Hematopoietic multipotent progenitor cell treated with erythropoietin and hydrocortisone succinate and interleukin-3 and kit ligand, for 17 days (in vitro differentiated cells): ENCODE measurements at regions not wholly inside any gene's neighbourhood (a gene's known extent, or its start where the extent isn't known, plus 50 kb on each side); places are given as distances from the start of the nearest gene placed in this dataset.
"Not testable (repeated sequence)": the region's sequence is repeated elsewhere in the genome, so short reads cannot be mapped to it uniquely, and the experiment has no call there.

Experiments used
- DNase-seq: peaks from one replicate; pipeline ENCODE4 v3.0.0-alpha.2; 2015; ENCODE audit warnings: low spot score

DNA sequence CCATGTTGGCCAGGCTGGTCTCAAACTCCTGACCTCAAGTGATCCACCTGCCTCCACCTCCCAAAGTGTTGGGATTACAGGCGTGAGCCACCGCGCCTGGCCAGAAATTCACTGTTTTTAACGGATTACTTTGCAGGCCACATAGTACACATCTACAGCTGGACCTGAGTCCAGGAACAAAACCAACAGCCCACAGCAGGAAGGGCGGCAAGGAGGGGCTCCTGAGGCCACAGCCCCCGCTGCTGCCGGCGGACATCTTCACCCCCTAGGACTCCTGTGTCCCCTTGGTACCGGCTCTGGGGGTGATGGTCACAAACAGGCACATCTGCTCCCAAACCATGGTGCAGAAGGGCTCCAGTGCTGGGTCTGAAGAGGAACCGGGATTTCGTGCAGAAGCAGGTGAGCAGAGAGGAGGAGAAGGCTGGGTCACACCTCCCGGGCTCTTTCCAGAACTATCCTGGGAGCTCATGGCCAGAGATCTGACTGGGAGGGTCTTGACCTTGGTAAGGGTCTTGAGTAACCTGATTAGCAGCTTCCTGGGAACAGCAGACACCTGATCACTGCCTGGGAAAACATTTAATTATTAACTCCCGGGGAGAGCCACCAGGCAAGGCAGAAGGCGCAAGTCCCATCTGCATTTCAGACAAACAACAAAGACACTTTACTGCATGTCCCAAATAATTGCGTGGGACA, 99.9 kb downstream of the SHANK2 start:
- not testable (repeated sequence) for DNase-seq

DNA sequence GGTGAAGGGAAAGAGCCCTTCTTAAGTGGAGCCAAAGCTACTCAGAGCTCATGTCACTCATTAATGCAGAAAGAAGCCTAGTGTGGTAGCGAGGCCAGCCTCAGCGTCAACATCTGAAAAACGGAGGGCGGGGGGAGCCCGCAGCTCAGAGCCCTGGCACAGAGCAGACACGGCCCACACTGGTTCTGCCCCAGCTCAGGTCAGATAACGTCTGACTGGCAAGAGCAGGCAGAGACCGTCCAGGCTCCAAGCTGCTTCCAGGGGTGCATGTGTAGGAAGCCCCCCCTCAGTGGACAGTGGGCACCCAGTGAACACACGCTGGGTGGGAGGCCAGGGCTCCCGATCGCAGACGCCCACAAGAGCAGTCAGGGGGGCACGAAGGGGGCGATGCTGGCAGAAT, 100.8 kb downstream of the SHANK2 start:
- no peak for DNase-seq

DNA sequence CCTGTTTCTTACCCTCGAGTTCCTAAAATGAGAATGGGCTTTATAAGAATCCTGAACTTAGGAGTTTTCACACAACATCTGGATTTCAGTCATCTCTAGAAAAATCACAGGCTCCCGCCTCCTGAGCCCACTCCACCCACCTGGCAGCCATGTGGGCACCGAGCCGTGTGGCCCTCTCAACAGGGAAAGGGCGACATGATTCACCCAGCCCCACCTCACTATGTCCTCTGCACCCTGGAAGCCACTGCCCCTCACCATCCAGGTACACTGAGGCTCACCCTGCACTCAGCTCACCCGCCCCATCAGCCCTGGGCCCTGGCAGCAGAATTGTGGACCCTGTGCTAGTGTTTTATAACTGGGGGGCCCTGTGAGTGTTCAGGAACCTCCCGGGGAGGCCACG, 101.5 kb downstream of the SHANK2 start:
- no peak for DNase-seq

DNA sequence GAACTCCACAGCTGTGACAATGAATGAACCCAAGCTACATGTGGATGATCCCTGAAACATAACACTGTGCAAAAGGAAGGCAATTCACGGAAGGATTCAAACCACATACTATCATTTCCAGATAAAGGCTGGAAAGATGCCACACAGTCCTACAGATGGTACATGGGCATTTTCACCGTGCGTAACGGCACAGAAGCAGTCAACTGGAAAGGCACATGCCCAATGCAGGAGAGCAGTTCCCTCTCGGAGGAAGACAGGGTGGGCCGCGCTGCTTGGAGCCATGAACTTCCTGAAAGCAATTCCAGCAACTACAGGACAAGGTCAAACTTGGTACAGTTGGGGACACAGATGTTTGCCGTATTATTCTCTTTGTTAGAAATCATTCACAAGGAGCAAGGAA, 103.7 kb downstream of the SHANK2 start:
- no peak for DNase-seq

DNA sequence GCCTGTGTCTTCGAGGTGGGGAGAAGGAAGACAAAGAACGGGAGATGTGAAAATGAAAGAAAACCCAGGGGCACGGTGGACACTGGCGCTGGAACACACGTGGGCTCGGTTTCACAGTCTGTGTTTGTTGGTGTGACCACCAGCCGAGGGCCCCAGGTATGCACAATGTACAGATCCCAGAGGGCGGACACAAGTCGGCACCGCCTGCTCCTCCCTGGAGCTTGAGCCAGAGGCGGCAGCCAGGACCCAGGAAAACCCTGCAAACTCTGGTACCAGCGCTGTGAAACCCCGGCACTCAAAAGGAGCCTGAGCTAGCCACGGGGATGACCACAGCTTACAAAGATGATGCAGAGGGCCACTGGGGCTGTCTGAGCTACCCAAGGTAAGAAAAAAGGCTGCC, 105.0 kb downstream of the SHANK2 start:
- no peak for DNase-seq

DNA sequence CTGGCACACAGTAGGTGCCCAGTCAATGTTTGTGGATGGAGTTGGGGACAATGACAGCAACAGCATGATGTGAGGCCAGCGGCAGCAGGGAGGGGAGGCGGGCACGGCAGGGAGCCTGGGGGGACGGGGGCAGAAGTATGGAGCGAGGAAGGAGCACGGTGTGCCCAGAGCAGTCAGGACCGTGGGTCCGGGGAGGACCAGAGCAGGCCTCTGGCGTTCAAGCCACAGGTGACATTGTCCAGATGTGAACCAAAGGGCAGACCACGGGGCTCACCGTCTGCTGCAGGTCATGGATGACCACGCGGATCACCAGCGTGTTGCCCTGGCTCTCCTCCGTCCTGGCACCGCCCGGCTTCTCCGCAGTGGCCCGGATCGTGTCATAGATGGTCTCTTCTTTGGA, 105.5 kb downstream of the SHANK2 start:
- no peak for DNase-seq

DNA sequence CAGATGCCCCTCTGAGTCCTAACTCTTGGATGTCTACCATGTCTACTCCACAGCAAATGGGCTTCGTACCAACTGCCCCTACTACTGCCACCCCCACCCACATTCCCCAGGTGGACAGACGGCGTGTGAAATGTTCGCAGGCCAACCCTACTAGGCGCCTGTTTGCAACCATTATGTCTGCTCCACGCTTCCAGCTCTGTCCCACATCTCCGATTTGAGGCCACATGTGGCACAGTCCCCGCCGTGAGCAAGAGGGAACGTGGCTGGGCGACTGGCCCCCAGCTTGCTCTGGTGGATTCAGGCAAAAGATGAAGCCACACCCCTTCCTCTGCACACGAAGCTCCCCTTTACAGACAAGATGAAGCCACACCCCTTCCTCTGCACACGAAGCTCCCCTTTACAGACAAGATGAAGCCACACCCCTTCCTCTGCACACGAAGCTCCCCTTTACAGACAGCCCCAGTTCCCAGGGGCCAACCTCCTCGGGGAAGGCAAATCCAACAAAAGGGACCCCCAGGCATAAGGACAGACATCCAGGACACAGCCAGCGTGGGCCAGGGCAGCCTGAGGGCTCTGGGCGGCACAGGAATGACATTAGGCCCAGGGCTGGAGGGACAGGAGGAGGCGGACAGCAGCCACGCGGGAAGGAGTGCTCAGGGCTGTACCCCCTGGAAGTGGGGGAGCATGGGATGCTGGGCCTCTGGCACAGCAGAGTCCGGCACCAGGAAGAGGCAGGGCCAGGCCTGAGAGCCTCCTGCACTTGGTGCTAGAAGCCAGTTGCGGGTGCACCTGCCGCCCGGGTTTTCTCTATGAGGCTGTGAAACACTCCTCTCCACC, 106.2 kb downstream of the SHANK2 start:
- DNase-seq, result no peak

DNA sequence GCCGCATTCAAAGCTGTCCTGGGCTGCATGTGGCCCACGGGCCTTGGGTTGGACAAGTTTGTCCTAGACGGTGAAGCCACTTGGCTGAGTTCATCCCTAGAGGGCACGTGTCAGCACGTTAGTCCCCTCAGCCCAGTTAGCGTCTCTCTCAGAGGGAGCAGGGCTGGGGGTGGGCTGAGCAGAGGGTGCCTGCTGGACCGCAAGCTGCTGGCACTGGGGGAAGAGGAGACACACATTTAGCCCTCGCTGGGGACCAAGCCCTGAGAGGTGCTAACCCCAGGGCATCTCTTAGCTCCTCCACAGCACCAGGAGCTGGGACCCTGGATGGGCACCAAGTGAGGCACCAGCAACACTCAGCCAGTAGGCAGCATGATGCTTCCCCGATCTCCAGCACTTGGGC, 107.0 kb downstream of the SHANK2 start:
- no peak for DNase-seq

DNA sequence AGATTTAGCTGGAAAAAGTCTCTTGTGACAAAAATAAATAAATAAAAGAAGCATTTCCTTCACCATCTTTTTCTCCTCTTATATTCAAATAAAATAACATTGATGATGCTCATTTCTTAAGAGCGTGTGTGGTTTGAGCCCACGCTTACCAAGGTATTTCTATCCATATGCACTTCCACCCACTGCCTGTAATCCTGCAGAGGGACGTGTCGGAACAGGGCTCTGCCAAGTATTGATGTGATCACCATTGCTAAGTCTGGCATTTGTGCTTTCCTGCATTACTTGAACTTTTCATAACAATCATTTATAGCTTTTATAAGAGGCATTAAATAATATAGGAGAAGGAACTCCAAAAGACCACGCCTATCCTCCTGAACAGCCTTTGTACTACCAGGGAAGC, 107.6 kb downstream of the SHANK2 start:
- DNase-seq, result no peak

DNA sequence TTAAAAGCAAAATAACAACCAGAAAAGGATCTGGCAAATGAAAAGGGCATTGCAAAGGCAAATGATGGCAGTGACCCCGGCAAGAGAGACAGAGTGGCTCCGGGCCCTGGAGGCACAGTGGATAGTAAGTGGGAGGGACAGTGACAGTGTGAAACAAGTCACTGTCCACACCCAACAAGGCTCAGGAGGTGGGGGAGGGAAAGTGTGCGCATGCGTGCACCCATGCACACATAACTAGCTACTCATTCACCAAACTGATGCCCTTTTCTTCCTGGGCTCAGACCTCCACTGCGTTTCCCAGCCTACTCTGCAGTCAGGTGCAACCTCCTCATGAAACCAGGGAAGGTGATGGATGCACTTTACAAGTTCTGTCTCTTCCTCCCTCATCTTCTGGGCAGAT, 108.4 kb downstream of the SHANK2 start:
- DNase-seq, result no peak

DNA sequence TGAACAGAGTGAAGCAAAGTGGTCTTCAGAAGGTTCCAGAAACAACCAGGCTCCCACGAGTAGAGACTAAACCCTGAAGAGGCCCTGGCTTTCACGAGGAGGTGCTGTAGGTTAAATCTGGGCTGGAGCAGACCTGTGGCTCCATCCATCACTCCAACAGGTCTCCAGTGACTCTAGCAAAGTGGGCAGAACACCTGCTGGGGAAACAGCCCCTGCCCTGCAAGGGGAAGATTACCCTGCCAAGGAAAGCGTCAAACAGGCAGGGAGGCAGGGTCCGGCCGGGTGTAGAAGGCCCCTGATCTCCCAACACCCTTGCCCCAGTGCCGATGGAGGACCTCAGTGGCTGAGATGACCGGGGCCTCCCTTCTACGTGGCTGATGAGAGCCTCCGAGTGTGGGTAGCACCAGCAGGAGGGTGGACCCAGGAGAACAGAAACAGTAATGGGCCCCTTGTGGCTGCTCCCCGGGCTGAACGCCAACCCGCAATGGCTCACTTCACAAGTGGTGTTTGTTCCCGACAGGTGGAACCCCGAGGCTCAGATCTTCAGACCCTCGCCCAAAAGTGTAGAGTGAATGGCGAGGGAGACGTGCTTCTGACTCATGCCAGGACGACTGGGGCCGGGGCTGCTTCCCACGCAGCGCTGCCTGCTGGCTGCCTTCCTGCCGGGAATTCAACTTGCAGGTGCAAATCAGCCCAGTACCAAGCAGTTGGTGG, 112.0 kb downstream of the SHANK2 start:
- no peak for DNase-seq

DNA sequence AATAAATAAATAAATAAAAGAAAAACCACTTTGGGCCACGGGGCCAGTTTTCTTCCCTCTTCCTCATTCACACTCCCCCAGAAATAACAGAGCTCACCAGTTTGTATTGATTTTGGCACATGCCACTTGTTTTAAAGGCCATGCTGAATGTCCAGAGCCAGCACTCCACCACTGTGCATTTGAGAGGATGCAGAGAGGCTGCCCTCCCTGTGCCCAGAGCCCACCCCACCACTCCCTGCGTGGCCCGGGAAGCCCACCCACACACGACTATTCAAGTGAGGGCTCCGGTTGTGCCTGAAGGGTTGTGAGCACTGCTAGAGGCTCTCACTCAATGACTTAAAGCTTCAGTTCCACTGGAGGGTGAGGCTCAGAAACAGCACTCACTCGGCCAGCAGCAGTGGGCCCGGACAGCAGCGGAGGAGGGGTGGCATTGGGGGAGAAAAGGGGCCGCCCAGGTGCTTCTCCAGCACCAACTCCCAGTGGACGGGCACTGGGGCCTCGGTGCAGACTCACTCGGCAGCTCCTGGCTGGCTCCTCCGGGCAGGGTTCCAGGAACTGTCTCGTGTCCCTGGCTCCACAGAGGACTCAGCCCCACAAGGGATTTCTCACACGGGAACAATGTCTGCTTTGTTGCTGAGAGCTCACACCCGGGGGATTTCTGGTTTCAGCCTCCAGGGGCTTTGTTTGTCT, 112.7 kb downstream of the SHANK2 start:
- DNase-seq, result no peak

DNA sequence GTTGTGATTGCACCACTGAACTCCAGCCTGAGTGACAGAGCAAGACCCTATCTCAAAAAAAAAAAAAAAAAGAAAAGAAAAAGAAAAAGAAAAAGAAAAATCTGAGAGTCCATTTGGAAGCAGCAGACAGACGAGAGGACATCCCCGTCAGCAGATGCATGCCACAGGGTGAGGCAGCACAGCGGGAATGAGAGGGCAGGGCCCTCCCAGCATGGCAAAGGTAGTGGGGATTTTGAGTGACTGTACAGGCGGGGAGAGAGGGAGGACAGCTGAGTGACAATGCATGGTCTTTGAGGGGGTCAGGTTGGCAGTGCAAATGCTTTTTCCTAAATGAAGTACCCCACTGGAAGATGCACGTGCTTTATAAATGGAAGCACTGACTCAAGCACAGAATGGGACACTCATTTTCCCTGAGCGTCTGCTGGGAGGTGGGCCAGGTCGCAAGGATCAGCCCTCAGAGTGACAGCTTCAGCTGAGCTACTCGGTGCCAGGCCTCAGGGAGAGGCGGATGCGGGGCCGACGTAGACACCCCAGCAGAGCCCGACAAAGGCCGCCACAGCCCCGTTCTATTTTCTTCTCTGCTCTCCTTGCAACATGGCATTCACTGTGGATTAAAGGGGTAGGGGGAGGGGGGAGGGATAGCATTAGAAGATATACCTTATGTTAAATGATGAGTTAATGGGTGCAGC, 113.5 kb downstream of the SHANK2 start:
- DNase-seq, result no peak

DNA sequence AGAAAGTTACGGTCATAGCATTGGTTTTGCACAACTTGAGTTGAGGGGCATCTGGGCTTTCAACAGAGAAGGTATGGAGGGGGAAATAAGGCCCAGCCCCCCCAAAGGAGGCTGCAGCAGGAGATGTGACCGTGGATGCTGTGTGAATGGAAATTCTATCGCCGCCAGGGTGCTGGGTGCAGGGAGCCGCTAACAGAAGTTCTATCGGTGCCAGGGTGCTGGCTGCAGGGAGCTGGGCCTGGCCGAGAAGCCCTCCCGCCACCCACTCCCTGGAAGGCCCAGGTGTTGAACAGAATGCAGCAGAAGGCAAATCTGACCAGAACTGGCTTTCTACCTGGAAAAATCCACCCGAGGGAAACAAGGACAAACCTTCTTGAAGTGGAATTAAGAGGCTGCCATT, 115.0 kb downstream of the SHANK2 start:
- no peak for DNase-seq

DNA sequence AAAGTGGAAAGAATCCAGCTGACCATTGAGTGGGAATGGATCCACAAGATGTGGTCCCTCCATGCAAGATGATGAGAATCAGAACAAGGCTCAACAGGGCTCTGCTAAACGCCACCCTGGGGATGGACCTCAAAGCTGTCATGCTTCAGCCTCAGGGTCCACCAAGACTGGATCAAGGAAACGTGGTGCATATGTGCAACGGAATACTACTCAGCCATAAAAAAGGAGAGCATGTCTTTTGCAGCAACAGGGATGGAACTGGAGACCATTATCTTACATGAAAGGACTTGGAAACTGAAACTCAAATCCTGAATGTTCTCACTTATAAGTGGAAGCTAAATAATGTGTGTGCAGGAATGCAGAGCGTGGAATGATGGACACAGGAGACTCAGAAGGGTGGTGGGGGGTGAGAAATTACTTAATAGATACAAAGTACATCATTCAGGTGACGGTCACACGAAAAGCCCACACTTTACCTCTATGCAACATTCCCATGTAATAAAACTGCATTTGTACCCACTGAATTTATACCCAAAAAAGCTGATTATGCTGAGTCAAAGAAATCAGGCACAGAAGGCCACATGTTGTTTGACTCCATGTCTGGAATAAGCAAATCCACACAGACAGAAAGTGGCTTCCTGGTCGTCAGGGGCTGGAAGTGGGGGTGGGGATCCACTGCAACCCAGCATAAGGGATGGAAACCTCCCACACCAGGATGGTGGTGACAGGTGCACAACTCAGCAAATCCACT, 116.1 kb downstream of the SHANK2 start:
- DNase-seq, result no peak

DNA sequence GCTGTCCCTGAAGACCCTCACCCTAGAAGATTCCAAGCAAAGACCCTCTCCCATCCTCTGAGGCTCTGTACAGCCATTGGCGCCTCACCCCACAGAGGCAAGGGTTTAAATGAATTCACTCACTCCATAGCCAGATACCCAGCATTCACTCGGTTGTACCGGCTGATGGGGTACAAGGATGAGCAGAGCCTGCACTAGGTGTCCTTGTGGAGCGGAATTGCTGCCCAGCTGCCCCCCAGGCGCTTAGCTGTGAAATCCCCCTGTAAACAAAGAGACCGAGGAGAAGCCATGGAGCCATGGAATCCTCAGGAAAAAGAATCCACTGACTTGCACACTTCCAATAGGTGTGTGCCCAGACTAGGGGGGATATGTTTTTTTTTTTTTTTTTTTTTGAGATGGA, 117.3 kb downstream of the SHANK2 start:
- DNase-seq, result no peak

DNA sequence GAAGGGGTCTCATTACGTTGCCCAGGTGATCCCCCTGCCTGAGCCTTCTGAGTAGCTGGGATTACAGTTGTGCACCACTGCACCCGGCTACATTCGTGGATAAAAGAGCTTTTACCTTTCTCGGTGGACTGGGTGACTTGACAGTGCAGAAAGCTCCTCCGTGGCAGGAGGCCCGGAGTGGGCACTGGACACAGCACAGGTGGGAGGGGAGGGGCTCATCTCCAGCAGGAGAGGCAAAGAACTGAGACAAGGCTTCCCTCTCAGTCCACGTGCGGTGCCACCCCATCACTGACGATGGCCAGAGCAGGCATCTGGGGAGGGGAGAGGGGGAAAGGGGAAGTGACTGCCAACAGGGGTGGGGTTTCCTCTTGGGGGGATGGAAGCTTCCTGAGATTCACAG, 118.4 kb downstream of the SHANK2 start:
- no peak for DNase-seq

DNA sequence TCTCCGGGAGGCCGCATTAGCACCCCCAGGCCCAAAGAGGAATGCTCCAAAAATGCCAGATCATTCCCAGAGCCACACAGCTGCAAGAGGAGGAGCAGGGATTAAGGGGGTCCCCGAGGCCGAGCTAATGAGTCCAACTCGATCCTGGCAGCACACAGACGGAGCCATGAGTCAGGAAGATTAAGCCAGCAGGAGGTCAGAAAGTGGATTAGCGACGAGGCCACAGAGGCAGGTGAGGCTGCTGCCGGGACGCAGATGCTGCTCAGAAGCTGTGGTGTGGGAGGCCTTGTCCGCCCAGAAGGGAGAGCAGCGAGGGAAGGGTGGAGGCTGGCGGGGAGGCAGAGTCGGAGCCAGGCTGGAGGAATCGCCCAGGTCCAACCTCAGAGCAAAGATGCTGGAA, 120.5 kb downstream of the SHANK2 start:
- DNase-seq, result no peak

DNA sequence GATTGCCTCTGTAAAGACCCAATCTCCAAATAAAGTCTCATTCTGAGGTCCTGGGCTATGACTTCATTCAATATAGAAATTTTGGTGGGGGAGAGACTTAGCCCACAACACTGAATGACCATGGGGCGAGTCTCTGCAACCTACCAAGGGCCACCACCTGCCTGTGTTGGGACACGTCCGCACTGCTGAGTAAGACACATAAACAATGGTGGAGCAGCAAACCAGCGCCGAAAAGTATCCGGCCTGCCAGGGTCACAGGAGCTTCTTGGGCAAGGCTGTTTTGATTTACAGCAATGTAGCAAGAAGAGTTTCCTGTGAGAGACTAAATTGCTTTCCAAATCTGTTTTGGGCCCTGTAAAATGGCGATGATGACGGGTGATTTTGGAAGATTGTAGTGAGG, 122.3 kb downstream of the SHANK2 start:
- no peak for DNase-seq

DNA sequence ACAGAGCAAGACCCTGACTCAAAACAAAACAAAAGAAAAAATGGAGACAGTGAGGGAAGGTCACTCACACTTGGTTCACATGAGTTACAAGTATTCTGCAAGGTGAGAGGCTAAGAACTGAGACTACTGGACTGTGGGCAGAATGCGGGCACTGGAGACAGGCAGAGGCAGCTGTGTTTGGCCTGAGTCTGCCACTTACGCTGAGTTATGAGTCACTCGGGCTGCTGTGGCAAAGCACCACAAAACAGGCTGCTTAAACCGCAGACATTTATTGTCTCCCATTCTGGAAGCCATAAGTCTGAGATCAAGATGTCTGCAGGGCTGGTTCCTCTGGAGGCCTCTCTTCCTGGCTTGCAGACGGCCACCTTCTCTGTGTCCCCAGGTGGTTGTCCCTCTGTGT, 122.8 kb downstream of the SHANK2 start:
- DNase-seq, result no peak

DNA sequence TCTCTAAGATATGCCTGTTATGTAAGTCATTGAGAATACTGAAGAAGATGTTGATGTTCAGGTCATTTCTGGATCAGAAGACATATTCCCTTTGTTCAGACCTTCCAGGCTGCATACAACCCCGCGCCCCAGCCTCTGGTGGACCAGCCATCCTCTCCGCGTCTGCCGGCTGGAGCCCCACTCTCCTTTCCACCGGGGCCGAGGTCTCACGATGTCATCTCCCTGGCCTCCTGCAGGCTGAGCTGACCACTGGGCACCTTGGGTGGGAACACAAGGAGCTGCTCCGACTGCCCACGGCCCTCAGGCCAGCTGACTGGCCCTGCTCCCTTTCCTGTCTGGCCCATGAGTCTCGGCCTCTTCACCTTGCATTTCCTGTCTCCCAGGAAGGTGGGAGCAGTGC, 124.6 kb downstream of the SHANK2 start:
- no peak for DNase-seq
